Fibroblast of skin of right quadriceps (primary cell): ENCODE measurements at regions not wholly inside any gene's neighbourhood (a gene's known extent, or its start where the extent isn't known, plus 50 kb on each side); places are given as distances from the start of the nearest gene placed in this dataset.
A peak's percentile ranks its signal among the peaks of the same experiment; 100 is the strongest.
"Not testable (repeated sequence)": the region's sequence is repeated elsewhere in the genome, so short reads cannot be mapped to it uniquely, and the experiment has no call there.

Experiments used
- DNase-seq: peaks from one replicate; pipeline ENCODE4 v3.0.0-alpha.2; 2013

- DNase-seq = no peak
These were observed 1027.7 kb upstream of the TMEFF2 start for GRCh38 chr2:193222454-193222853.

- DNase-seq = no peak
These were observed 1024.7 kb upstream of the TMEFF2 start for GRCh38 chr2:193219413-193219812.

GRCh38 chr2:193201583-193201982 lies 1006.9 kb upstream of the TMEFF2 start:
- no peak for DNase-seq

- DNase-seq = no peak
These were observed 1004.6 kb upstream of the TMEFF2 start for GRCh38 chr2:193199322-193199721.

GRCh38 chr2:193187816-193188215 lies 993.1 kb upstream of the TMEFF2 start:
- no peak for DNase-seq

GRCh38 chr2:193170981-193171380 lies 976.2 kb upstream of the TMEFF2 start:
- DNase-seq = not testable (repeated sequence)

- DNase-seq = no peak
These were observed 961.7 kb upstream of the TMEFF2 start for GRCh38 chr2:193156480-193156879.

GRCh38 chr2:193154076-193154475 lies 959.3 kb upstream of the TMEFF2 start:
- no peak for DNase-seq

GRCh38 chr2:193153576-193153975 lies 958.8 kb upstream of the TMEFF2 start:
- no peak for DNase-seq

GRCh38 chr2:193142467-193142866 lies 947.7 kb upstream of the TMEFF2 start:
- not testable (repeated sequence) for DNase-seq

GRCh38 chr2:193141998-193142397 lies 947.3 kb upstream of the TMEFF2 start:
- no peak for DNase-seq

GRCh38 chr2:193140895-193141294 lies 946.2 kb upstream of the TMEFF2 start:
- DNase-seq = not testable (repeated sequence)

GRCh38 chr2:193124815-193125214 lies 930.1 kb upstream of the TMEFF2 start:
- DNase-seq = no peak

GRCh38 chr2:193114827-193115226 lies 920.1 kb upstream of the TMEFF2 start:
- DNase-seq = no peak

GRCh38 chr2:193112986-193113385 lies 918.3 kb upstream of the TMEFF2 start:
- DNase-seq = no peak

GRCh38 chr2:193103064-193103463 lies 908.3 kb upstream of the TMEFF2 start:
- DNase-seq = peak; percentile 28

GRCh38 chr2:193101591-193101990 lies 906.9 kb upstream of the TMEFF2 start:
- no peak for DNase-seq

GRCh38 chr2:193088026-193088425 lies 893.3 kb upstream of the TMEFF2 start:
- DNase-seq = no peak

- DNase-seq = no peak
These were observed 882.3 kb upstream of the TMEFF2 start for GRCh38 chr2:193076995-193077394.

- no peak for DNase-seq
These were observed 880.2 kb upstream of the TMEFF2 start for GRCh38 chr2:193074933-193075332.

- DNase-seq = no peak
These were observed 877.9 kb upstream of the TMEFF2 start for GRCh38 chr2:193072647-193073046.

- not testable (repeated sequence) for DNase-seq
These were observed 830.8 kb upstream of the TMEFF2 start for GRCh38 chr2:193025556-193025955.

GRCh38 chr2:193024791-193025190 lies 830.1 kb upstream of the TMEFF2 start:
- DNase-seq = no peak

- DNase-seq = no peak
These were observed 817.1 kb upstream of the TMEFF2 start for GRCh38 chr2:193011870-193012269.

- no peak for DNase-seq
These were observed 798.3 kb upstream of the TMEFF2 start for GRCh38 chr2:192993059-192993458.

GRCh38 chr2:192983173-192983572 lies 788.4 kb upstream of the TMEFF2 start:
- no peak for DNase-seq
